Mesenchymal stem cell (in vitro differentiated cells and primary cell): ENCODE measurements at regions not wholly inside any gene's neighbourhood (a gene's known extent, or its start where the extent isn't known, plus 50 kb on each side); places are given as distances from the start of the nearest gene placed in this dataset.
A peak's percentile ranks its signal among the peaks of the same experiment; 100 is the strongest.

Experiments
- DNase-seq: peaks from one replicate; pipeline ENCODE4 v3.0.0-alpha.2; 2013
- H2AFZ ChIP-seq: one replicate; pipeline ENCODE4 v1.6.1; 2013; ENCODE audit warnings: low read depth, mild to moderate bottlenecking, control low read depth, inconsistent platforms, low read length, moderate library complexity
- H2AK5ac ChIP-seq: 2 replicates; pipeline ENCODE4 v1.6.1; 2013; ENCODE audit warnings: low read length, moderate library complexity, mild to moderate bottlenecking, inconsistent platforms; ENCODE audit not compliant: severe bottlenecking
- H2BK120ac ChIP-seq: one replicate; pipeline ENCODE4 v1.6.1; 2013; ENCODE audit warnings: low read depth, mild to moderate bottlenecking, inconsistent platforms, low read length, moderate library complexity
- H2BK12ac ChIP-seq, 2 experiments: one replicate each; pipeline ENCODE4 v1.6.1; 2013; ENCODE audit warnings: inconsistent platforms in 2 of 2, low read length in 2 of 2, mild to moderate bottlenecking in 2 of 2, moderate library complexity in 2 of 2, control low read depth in 1 of 2
- H2BK15ac ChIP-seq: one replicate; pipeline ENCODE4 v1.6.1; 2013; ENCODE audit warnings: mild to moderate bottlenecking, low read depth, inconsistent platforms; ENCODE audit not compliant: poor library complexity, severe bottlenecking
- H2BK5ac ChIP-seq: 2 replicates; pipeline ENCODE4 v1.6.1; 2013; ENCODE audit warnings: low read depth, mild to moderate bottlenecking, low read length, control low read depth, inconsistent platforms; ENCODE audit not compliant: poor library complexity, severe bottlenecking
- H3K14ac ChIP-seq, 2 experiments: one replicate each; pipeline ENCODE4 v1.6.1; 2013; ENCODE audit warnings: inconsistent platforms in 2 of 2, low read length in 2 of 2, control low read depth in 1 of 2, mild to moderate bottlenecking in 1 of 2, moderate library complexity in 1 of 2
- H3K18ac ChIP-seq, 2 experiments: one replicate each; pipeline ENCODE4 v1.6.1; 2013; ENCODE audit warnings: inconsistent platforms in 2 of 2, low read length in 2 of 2, control low read depth in 1 of 2, low read depth in 1 of 2, mild to moderate bottlenecking in 1 of 2
- H3K23ac ChIP-seq, 2 experiments: one replicate each; pipeline ENCODE4 v1.6.1; 2013; ENCODE audit warnings: inconsistent platforms in 2 of 2, low read length in 2 of 2, mild to moderate bottlenecking in 2 of 2, moderate library complexity in 2 of 2, control low read depth in 1 of 2
- H3K27ac ChIP-seq: 2 replicates; pipeline ENCODE4 v1.5.1; 2013; ENCODE audit warnings: mild to moderate bottlenecking, moderate library complexity, low read length, control low read depth, inconsistent platforms; ENCODE audit not compliant: poor library complexity, severe bottlenecking
- H3K27me3 ChIP-seq, 2 experiments: 2 replicates each; pipeline versions ENCODE4 v1.6.1 to v1.7.0; 2013; ENCODE audit warnings: low read length in 2 of 2, mild to moderate bottlenecking in 2 of 2, moderate library complexity in 2 of 2, control low read depth in 1 of 2, inconsistent platforms in 1 of 2; ENCODE audit not compliant: control insufficient read depth in 1 of 2, insufficient read depth in 1 of 2
- H3K36me3 ChIP-seq, 2 experiments: 2 replicates each; pipeline versions ENCODE4 v1.6.1 to v1.7.0; 2013; ENCODE audit warnings: low read length in 2 of 2, control low read depth in 1 of 2, inconsistent platforms in 1 of 2, low read depth in 1 of 2, mild to moderate bottlenecking in 1 of 2; ENCODE audit not compliant: insufficient read depth in 2 of 2, control insufficient read depth in 1 of 2
- H3K4ac ChIP-seq, 2 experiments: one replicate each; pipeline ENCODE4 v1.6.1; 2013; ENCODE audit warnings: inconsistent platforms in 2 of 2, low read length in 2 of 2, mild to moderate bottlenecking in 2 of 2, moderate library complexity in 2 of 2, control low read depth in 1 of 2, low read depth in 1 of 2
- H3K4me1 ChIP-seq: 2 replicates; pipeline ENCODE4 v1.6.1; 2013; ENCODE audit warnings: low read depth, low read length, control low read depth; ENCODE audit not compliant: control insufficient read depth, insufficient read depth
- H3K4me2 ChIP-seq: 2 replicates; pipeline ENCODE4 v1.6.1; 2013; ENCODE audit warnings: low read length, mild to moderate bottlenecking, inconsistent platforms; ENCODE audit not compliant: poor library complexity, severe bottlenecking
- H3K4me3 ChIP-seq, 2 experiments: 2 replicates each; pipeline versions ENCODE4 v1.5.1 to v1.7.0; 2013; ENCODE audit warnings: low read length in 2 of 2, mild to moderate bottlenecking in 2 of 2, control low read depth in 1 of 2, low read depth in 1 of 2; ENCODE audit not compliant: insufficient read depth in 1 of 2
- H3K79me1 ChIP-seq: replicated peaks from 2 replicates; pipeline ENCODE4 v1.6.1; 2013; ENCODE audit warnings: mild to moderate bottlenecking, control low read depth, low read length, inconsistent platforms; ENCODE audit not compliant: poor library complexity, severe bottlenecking
- H3K9ac ChIP-seq: 2 replicates; pipeline ENCODE4 v1.7.0; 2013; ENCODE audit warnings: mild to moderate bottlenecking, low read length, moderate library complexity
- H3K9me3 ChIP-seq: 2 replicates; pipeline ENCODE4 v1.7.0; 2013; ENCODE audit warnings: mild to moderate bottlenecking, low read length; ENCODE audit not compliant: control insufficient read depth
- H4K8ac ChIP-seq: one replicate; pipeline ENCODE4 v1.6.1; 2013; ENCODE audit warnings: inconsistent platforms, mild to moderate bottlenecking, low read length, moderate library complexity
- H4K91ac ChIP-seq: one replicate; pipeline ENCODE4 v1.6.1; 2013; ENCODE audit warnings: mild to moderate bottlenecking, low read length, inconsistent platforms
- WGBS: methylation state at CpG from one replicate; pipeline ENCODE4 v1.1.7; 2013; ENCODE audit warnings: mixed read lengths; 5-methylcytosine and 5-hydroxymethylcytosine counted together

DNA sequence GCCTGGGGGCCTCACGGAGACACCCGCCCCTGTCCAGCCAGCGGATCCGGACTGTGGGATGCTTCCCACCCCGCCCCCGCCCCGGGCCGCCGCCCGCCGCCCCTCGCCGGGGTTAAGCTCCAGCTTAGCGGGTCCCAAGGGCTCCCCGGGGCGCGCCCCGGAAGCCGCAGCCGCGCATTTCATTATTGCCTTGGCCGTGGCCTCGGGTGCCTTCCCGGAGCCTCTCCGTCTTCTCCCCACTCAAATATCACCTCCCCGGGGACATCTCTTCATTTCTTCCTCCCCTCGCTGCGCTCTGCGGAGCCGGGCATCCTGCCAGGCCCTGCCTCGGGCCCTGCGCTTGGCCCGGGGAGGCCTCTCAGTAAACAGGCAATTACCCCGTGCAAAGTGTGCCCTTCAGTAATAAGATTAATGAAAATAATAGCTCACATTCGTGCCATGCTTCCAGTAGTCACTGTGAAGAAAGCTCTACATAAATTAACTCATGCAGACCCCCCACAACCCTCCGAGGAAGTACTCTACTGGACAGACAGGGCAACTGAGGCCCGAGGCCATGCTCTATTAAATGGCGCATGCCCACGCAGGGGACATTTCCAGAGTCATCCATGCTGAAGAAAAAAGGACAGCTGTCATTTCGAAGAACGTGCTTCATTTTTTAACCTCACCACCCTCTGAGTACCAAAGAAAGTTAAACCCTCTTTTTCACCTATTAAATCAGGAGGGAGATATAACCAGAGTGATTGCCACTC is 49.9 kb upstream of the LAPTM5 start:
- Histone ChIP-seq H2BK120ac (peak overlapping the region; percentile 52), H4K8ac (no peak overlapping the region), H2AFZ (no peak overlapping the region), H3K14ac (no peak overlapping the region), H2AK5ac (peak overlapping the region; percentile 87), H3K4ac (peak overlapping the region; percentile 54 to 73), H3K79me1 (no peaks in the 10 kb centered on the region), H2BK12ac (peak overlapping the region; percentile 51 to 95), H3K4me3 (peak overlapping the region in 1 of 2 experiments; percentile 1), H3K9me3 (no peaks in the 10 kb centered on the region), H3K27me3 (peaks cover 0 to 18% of the 10 kb centered on the region in 2 experiments), H2BK15ac (peak overlapping the region; percentile 88), H2BK5ac (no peak overlapping the region), H3K36me3 (no peaks in the 10 kb centered on the region), H3K4me2 (no peak overlapping the region), H3K9ac (no peak overlapping the region), H3K4me1 (peaks cover 33% of the 10 kb centered on the region), H4K91ac (no peak overlapping the region), H3K27ac (no peak overlapping the region), H3K23ac (no peak overlapping the region), H3K18ac (peak overlapping the region; percentile 61 to 76)
- no peak for DNase-seq
- 84% methylated on average over 39 of the region's 41 CpGs for WGBS
